ENCODE measurements at regions not wholly inside any gene's neighbourhood (a gene's known extent, or its start where the extent isn't known, plus 50 kb on each side); places are given as distances from the start of the nearest gene placed in this dataset.

GRCh38 chr10:92792661-92793060 lies 55.7 kb upstream of the EXOC6 start:
- DNase-seq = no peak

All from AML-193 (cell line).